Gastrocnemius medialis (tissue), 4 donors: ENCODE measurements at regions not wholly inside any gene's neighbourhood (a gene's known extent, or its start where the extent isn't known, plus 50 kb on each side); places are given as distances from the start of the nearest gene placed in this dataset.

ENCODE experiments used
- CTCF ChIP-seq, 5 experiments: fragments of 450-650 bp in 3 of 5; fragments of 200-600 bp in 2 of 5; sonication (generic) in 2 of 5; IDR thresholded peaks in 4 of 5; conservative IDR thresholded peaks in 1 of 5; 1 replicate in 4 of 5; 2 replicates in 1 of 5; pipeline ENCODE4 v1.5.1; 2016 to 2019; ENCODE audit warnings: antibody characterized with exemption in 5 of 5, mild to moderate bottlenecking in 3 of 5, moderate library complexity in 3 of 5
- POLR2A ChIP-seq, 2 donors: fragments of 450-650 bp; IDR thresholded peaks; one replicate each; pipeline ENCODE4 v1.6.1; 2017; ENCODE audit warnings: antibody characterized with exemption in 2 of 2, mild to moderate bottlenecking in 2 of 2, moderate library complexity in 2 of 2

GRCh38 chr14:34055157-34055950 is 104.5 kb upstream of the EGLN3 start:
- TF ChIP-seq CTCF (IDR thresholded peaks at IDR 0.05 in 4 of 5, conservative IDR thresholded peaks at IDR 0.05 in 1 of 5) (no peak), POLR2A (IDR thresholded peaks at IDR 0.05) (no peak)
